Activated CD4-positive, alpha-beta T cell treated with anti-CD3 and anti-CD28 coated beads for 36 hours (primary cell): ENCODE measurements at regions not wholly inside any gene's neighbourhood (a gene's known extent, or its start where the extent isn't known, plus 50 kb on each side); places are given as distances from the start of the nearest gene placed in this dataset.

Experiments
- ATAC-seq: fragments of 200-7000 bp; cut with Tn5 transposase; one replicate; pipeline ENCODE4 v1.10.0; 2021; ENCODE audit warnings: mild to moderate bottlenecking, moderate library complexity
- CTCF ChIA-PET: fragments of 350-600 bp; sonication (Branson Sonifier 250); formaldehyde crosslinking; loops from one replicate; lab custom pipeline; 2021; ENCODE audit warnings: antibody characterized with exemption; lab: Charles Lee
- POLR2A ChIA-PET: fragments of 350-600 bp; sonication (Branson Sonifier 250); formaldehyde crosslinking; loops from one replicate; lab custom pipeline; 2021; ENCODE audit warnings: antibody characterized with exemption, inconsistent platforms; lab: Charles Lee
- DNase-seq: peaks from one replicate; pipeline ENCODE4 v3.0.0-alpha.2; 2020
- H3K27ac Mint-ChIP-seq: one replicate; pipeline ENCODE4 v1.8.0; 2021; ENCODE audit warnings: mixed read lengths
- H3K27me3 Mint-ChIP-seq: one replicate; pipeline ENCODE4 v1.8.0; 2021; ENCODE audit warnings: mixed read lengths
- H3K36me3 Mint-ChIP-seq: one replicate; pipeline ENCODE4 v1.8.0; 2021; ENCODE audit warnings: low read depth, mixed read lengths
- H3K4me1 Mint-ChIP-seq: one replicate; pipeline ENCODE4 v1.8.0; 2021; ENCODE audit warnings: mixed read lengths
- H3K4me3 Mint-ChIP-seq: one replicate; pipeline ENCODE4 v1.8.0; 2021; ENCODE audit warnings: mild to moderate bottlenecking, moderate library complexity, mixed read lengths
- H3K9me3 Mint-ChIP-seq: one replicate; pipeline ENCODE4 v1.8.0; 2021; ENCODE audit warnings: low read depth, mixed read lengths
- intact Hi-C, 2 experiments: fragments of 100-400 bp; cut with DNase I in 1 of 2; cut with micrococcal nuclease in 1 of 2; formaldehyde crosslinking; loops; one replicate each; pipeline versions ENCODE4 v1.14.2 to v1.15.1; 2022 to 2024; cut with DNase I, micrococcal nuclease

- H3K9me3 Mint-ChIP-seq: no peaks in the 10 kb centered on the region
- no peaks in the 10 kb centered on the region for H3K4me1 Mint-ChIP-seq
- peaks cover 2% of the 10 kb centered on the region for H3K27me3 Mint-ChIP-seq
- ATAC-seq (no peak), DNase-seq (no peak)
- H3K4me3 Mint-ChIP-seq: no peak overlapping the region
- no peaks in the 10 kb centered on the region for H3K36me3 Mint-ChIP-seq
- intact Hi-C loops: no loop called here
- no peak overlapping the region for H3K27ac Mint-ChIP-seq
- ChIA-PET POLR2A (no interaction called here), CTCF (no interaction called here)
These were observed 51.9 kb downstream of the CEBPB start for GRCh38 chr20:50242548-50242862.

- CTCF ChIA-PET: interaction anchor here (0.6 kb wide), 1 partner anchor 265 kb away, joined by 5 read pairs; no protein-coding TSS in a partner anchor
- peaks cover 2% of the 10 kb centered on the region for H3K27me3 Mint-ChIP-seq
- POLR2A ChIA-PET: interaction anchor here (0.6 kb wide), 1 partner anchor 95 kb away, joined by 3 read pairs; no protein-coding TSS in a partner anchor
- DNase-seq (no peak), ATAC-seq (no peak)
- H3K27ac Mint-ChIP-seq: no peak overlapping the region
- H3K4me3 Mint-ChIP-seq: no peak overlapping the region
- no peaks in the 10 kb centered on the region for H3K4me1 Mint-ChIP-seq
- no peaks in the 10 kb centered on the region for H3K36me3 Mint-ChIP-seq
- intact Hi-C loops: no loop called here
- no peaks in the 10 kb centered on the region for H3K9me3 Mint-ChIP-seq
These were observed 52.4 kb downstream of the CEBPB start for GRCh38 chr20:50242863-50243609.

- intact Hi-C loops: no loop called here
- Mint-ChIP-seq H3K9me3 (no peaks in the 10 kb centered on the region), H3K4me3 (no peak overlapping the region), H3K27ac (no peak overlapping the region), H3K36me3 (no peaks in the 10 kb centered on the region), H3K27me3 (peaks cover 2% of the 10 kb centered on the region), H3K4me1 (no peaks in the 10 kb centered on the region)
- ChIA-PET POLR2A (interaction anchor here (0.6 kb wide), 1 partner anchor 96 kb away, joined by 3 read pairs; no protein-coding TSS in a partner anchor), CTCF (interaction anchor here (0.6 kb wide), 1 partner anchor 266 kb away, joined by 5 read pairs; no protein-coding TSS in a partner anchor)
- DNase-seq (no peak), ATAC-seq (no peak)
These were observed 53.2 kb downstream of the CEBPB start for GRCh38 chr20:50243610-50244351.

GRCh38 chr20:50244352-50245149 is 53.9 kb downstream of the CEBPB start:
- no peaks in the 10 kb centered on the region for H3K36me3 Mint-ChIP-seq
- POLR2A ChIA-PET: interaction anchor here (0.7 kb wide), 1 partner anchor 303 kb away, joined by 3 read pairs; no protein-coding TSS in a partner anchor

GRCh38 chr20:50245498-50246366 is 55.1 kb downstream of the CEBPB start:
- DNase-seq (no peak), ATAC-seq (no peak)
- Mint-ChIP-seq H3K27me3 (no peaks in the 10 kb centered on the region), H3K27ac (no peak overlapping the region), H3K4me1 (no peaks in the 10 kb centered on the region), H3K4me3 (no peak overlapping the region), H3K36me3 (no peaks in the 10 kb centered on the region), H3K9me3 (no peaks in the 10 kb centered on the region)
- intact Hi-C loops: no loop called here
- POLR2A ChIA-PET: no interaction called here
- CTCF ChIA-PET: interaction anchor here (0.6 to 0.9 kb wide), 2 partner anchors 10 to 11 kb away, joined by 3 read pairs; no protein-coding TSS in a partner anchor

More at GRCh38 chr20:50244352-50245149, 53.9 kb downstream of the CEBPB start:
- Mint-ChIP-seq H3K4me1 (no peaks in the 10 kb centered on the region), H3K4me3 (no peak overlapping the region), H3K27ac (no peak overlapping the region), H3K9me3 (no peaks in the 10 kb centered on the region), H3K27me3 (peaks cover 2% of the 10 kb centered on the region)
- intact Hi-C loops: no loop called here
- no peak for ATAC-seq
- DNase-seq: no peak
- CTCF ChIA-PET: interaction anchor here (0.6 to 0.9 kb wide), 2 partner anchors 12 to 17 kb away, joined by 3 read pairs; no protein-coding TSS in a partner anchor

- Mint-ChIP-seq H3K36me3 (no peaks in the 10 kb centered on the region), H3K27ac (no peak overlapping the region), H3K4me3 (no peak overlapping the region), H3K27me3 (no peaks in the 10 kb centered on the region), H3K4me1 (no peaks in the 10 kb centered on the region), H3K9me3 (no peaks in the 10 kb centered on the region)
- DNase-seq: no peak
- intact Hi-C loops: no loop called here
- CTCF ChIA-PET: no interaction called here
- POLR2A ChIA-PET: no interaction called here
- no peak for ATAC-seq
These were observed 56.0 kb downstream of the CEBPB start for GRCh38 chr20:50246367-50247195.

GRCh38 chr20:50247196-50248094 is 56.8 kb downstream of the CEBPB start:
- POLR2A ChIA-PET: no interaction called here

GRCh38 chr20:50248104-50248641 is 57.5 kb downstream of the CEBPB start:
- CTCF ChIA-PET: no interaction called here

More at GRCh38 chr20:50247196-50248094, 56.8 kb downstream of the CEBPB start:
- no peak for ATAC-seq
- no peak for DNase-seq
- intact Hi-C loops: no loop called here
- H3K36me3 Mint-ChIP-seq: no peaks in the 10 kb centered on the region
- CTCF ChIA-PET: no interaction called here
- no peaks in the 10 kb centered on the region for H3K4me1 Mint-ChIP-seq
- no peaks in the 10 kb centered on the region for H3K27me3 Mint-ChIP-seq
- no peaks in the 10 kb centered on the region for H3K9me3 Mint-ChIP-seq
- no peak overlapping the region for H3K27ac Mint-ChIP-seq
- H3K4me3 Mint-ChIP-seq: no peak overlapping the region

More at GRCh38 chr20:50248104-50248641, 57.5 kb downstream of the CEBPB start:
- Mint-ChIP-seq H3K27me3 (no peaks in the 10 kb centered on the region), H3K27ac (no peak overlapping the region), H3K4me3 (no peak overlapping the region), H3K9me3 (no peaks in the 10 kb centered on the region), H3K4me1 (no peaks in the 10 kb centered on the region), H3K36me3 (no peaks in the 10 kb centered on the region)
- POLR2A ChIA-PET: no interaction called here
- intact Hi-C loops: no loop called here
- ATAC-seq (no peak), DNase-seq (no peak)
